ENCODE measurements at regions not wholly inside any gene's neighbourhood (a gene's known extent, or its start where the extent isn't known, plus 50 kb on each side); places are given as distances from the start of the nearest gene placed in this dataset.

- TF ChIP-seq CTCF (IDR thresholded peaks at IDR 0.05; ENCODE audit: insufficient read depth, low read length, poor library complexity, severe bottlenecking) (no peak), EZH2phosphoT487 (conservative IDR thresholded peaks at IDR 0.05; ENCODE audit: low read length) (no peak)
These were observed 127.0 kb upstream of the NLRP1 start for GRCh38 chr17:5711344-5711743.

Measured in SU-DHL-6 (cell line).